ENCODE measurements at regions not wholly inside any gene's neighbourhood (a gene's known extent, or its start where the extent isn't known, plus 50 kb on each side); places are given as distances from the start of the nearest gene placed in this dataset.

DNA sequence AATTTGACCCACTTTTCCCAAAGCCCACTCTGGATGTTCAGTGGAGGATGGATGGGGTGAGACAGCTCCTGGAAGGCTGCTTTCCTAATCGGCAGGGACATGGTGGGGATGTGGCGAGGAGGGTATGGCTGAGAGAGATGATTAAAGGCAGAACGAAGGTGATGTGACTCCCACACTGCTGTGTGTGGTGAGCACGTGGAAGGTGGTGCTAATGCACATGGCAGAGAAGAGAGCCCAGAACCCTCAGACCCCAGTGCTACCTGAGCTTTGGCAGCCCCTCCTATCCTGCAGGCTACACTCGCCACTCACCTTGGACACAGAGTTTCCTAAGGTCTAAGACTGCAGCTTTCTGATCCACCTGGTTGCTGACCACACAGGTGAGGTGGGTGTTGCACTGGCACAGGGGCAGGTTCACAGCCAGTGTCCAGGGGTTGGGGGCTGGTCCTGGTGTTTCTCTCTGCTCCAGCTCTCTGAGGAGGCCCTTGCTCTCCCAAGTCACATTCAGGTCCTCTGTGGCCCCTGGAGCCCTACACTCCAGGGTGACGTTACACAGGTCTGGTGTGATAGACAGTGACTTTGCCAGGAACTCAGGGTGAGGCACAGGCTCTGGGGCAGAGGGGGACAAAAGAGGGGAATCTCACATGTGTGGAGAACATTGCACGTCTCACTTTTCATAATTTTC lies 151.4 kb upstream of the ETV3 start:
- DNase-seq, result no peak
- no peak for FAIRE-seq
- no peak for ATAC-seq

DNA sequence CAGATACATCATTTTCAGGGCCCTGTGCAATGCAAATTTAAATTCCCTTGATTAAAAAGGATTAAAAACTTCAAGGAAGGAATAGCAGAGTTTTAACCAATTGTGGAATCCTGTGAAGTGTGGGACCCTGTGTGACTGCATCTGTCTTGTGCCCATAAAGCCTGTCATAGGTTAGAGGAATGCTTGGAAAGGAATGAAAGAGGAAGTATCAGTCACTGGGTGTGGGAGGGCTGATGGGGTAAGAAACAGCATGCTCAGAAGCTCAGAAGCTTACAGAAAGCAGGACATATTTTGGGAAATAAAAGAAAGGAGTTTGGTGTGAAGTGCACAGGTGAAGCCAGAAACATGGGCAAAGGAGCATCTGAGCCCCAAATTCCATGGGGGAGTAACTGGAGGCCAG lies 150.8 kb upstream of the ETV3 start:
- ATAC-seq (no peak), DNase-seq (no peak), FAIRE-seq (no peak)
- intact Hi-C loops (cut with DNase I), result no loop called here
- H3K36me3 ChIP-seq, result no peaks in the 10 kb centered on the region
- no peak overlapping the region for H3K4me3 ChIP-seq
- no peaks in the 10 kb centered on the region for H3K4me1 ChIP-seq
- TF ChIP-seq, protein P1, sequence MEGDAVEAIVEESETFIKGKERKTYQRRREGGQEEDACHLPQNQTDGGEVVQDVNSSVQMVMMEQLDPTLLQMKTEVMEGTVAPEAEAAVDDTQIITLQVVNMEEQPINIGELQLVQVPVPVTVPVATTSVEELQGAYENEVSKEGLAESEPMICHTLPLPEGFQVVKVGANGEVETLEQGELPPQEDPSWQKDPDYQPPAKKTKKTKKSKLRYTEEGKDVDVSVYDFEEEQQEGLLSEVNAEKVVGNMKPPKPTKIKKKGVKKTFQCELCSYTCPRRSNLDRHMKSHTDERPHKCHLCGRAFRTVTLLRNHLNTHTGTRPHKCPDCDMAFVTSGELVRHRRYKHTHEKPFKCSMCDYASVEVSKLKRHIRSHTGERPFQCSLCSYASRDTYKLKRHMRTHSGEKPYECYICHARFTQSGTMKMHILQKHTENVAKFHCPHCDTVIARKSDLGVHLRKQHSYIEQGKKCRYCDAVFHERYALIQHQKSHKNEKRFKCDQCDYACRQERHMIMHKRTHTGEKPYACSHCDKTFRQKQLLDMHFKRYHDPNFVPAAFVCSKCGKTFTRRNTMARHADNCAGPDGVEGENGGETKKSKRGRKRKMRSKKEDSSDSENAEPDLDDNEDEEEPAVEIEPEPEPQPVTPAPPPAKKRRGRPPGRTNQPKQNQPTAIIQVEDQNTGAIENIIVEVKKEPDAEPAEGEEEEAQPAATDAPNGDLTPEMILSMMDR (IDR thresholded peaks at IDR 0.05), result no peak
- no peak overlapping the region for H3K27ac ChIP-seq
- no peaks in the 10 kb centered on the region for H3K9me3 ChIP-seq
- H3K27me3 ChIP-seq, result no peaks in the 10 kb centered on the region

More for the DNA sequence above, 151.4 kb upstream of the ETV3 start:
- TF ChIP-seq, protein P1 (IDR thresholded peaks at IDR 0.05), result no peak
- Histone ChIP-seq H3K36me3 (no peaks in the 10 kb centered on the region), H3K9me3 (no peaks in the 10 kb centered on the region), H3K27ac (no peak overlapping the region), H3K27me3 (no peaks in the 10 kb centered on the region), H3K4me1 (no peaks in the 10 kb centered on the region), H3K4me3 (no peak overlapping the region)
- intact Hi-C loops (cut with DNase I), result no loop called here
- 73 to 76% methylated on average over 7 of the region's 7 CpGs for WGBS, 2 donors

DNA sequence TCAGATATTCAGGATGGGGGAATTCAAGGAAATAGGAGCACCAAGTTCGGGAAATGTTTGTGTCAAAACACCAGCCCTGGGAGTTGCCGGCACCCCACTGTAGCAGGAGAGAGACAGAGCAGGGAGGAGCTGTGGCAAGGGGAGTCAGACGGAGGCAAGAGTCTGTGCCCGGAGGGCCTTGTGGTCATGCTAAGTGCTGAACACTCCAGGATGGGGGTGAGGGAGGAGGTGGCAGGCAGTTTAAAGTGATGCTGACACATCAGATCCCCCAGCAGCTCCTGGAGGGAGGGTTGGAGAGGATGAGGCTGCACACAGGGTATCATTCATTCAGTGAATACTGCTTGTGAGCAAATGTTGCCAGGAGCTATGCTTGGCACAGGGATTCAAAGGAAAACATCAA lies 150.3 kb upstream of the ETV3 start:
- Histone ChIP-seq H3K27ac (no peak overlapping the region), H3K27me3 (no peaks in the 10 kb centered on the region), H3K9me3 (no peaks in the 10 kb centered on the region), H3K4me1 (no peaks in the 10 kb centered on the region), H3K4me3 (no peak overlapping the region), H3K36me3 (no peaks in the 10 kb centered on the region)
- DNase-seq, result no peak
- intact Hi-C loops (cut with DNase I), result no loop called here
- ATAC-seq, result no peak
- TF ChIP-seq, protein P1 (IDR thresholded peaks at IDR 0.05), result no peak
- WGBS, 2 donors, result 76 to 77% methylated on average over 4 of the region's 4 CpGs
- FAIRE-seq, result no peak

DNA sequence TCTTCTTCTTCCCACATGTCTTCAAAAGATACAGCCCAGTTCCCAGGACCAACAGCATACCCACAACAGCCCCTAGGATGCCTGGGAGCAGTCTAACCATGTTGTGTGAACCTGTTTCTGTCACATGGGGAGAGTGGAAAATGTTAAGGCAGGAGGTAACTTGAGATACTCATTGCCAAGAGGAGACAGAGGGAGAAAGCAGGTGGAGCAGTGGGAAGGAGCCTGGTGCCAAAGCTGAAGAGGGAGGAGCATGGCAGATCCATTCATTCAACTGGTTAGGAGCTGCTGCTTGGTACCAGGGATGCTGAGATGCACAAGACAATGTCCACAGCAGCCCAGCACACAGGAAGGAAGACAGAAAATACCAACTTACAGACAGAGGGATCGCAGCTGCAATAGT lies 149.8 kb upstream of the ETV3 start:
- 87 to 100% methylated on average over 1 of the region's 1 CpG for WGBS, 2 donors
- ATAC-seq, result no peak
- Histone ChIP-seq H3K27me3 (no peaks in the 10 kb centered on the region), H3K9me3 (no peaks in the 10 kb centered on the region), H3K4me3 (no peak overlapping the region), H3K4me1 (no peaks in the 10 kb centered on the region), H3K27ac (no peak overlapping the region), H3K36me3 (no peaks in the 10 kb centered on the region)
- DNase-seq, result no peak
- FAIRE-seq, result no peak
- TF ChIP-seq, protein P1 (IDR thresholded peaks at IDR 0.05), result no peak
- intact Hi-C loops (cut with DNase I), result no loop called here

DNA sequence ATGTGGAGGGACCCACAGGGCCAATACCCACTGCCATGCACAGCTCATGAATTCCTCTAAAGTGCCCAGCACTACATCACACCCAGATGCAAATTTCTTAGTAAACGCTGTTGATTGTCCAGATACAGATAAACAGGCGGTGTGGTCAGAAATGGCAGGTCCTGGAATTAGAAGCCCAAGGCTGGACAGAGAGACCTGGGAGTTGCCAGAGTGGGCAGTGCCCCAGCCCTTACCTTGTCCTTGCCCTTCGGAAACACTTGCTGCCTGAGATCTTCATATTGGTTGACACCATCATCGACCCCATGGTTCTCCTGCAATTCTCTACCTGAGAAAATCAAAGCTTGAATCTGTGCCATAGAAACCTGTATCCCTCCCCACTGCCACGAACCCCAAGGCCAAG lies 149.3 kb upstream of the ETV3 start:
- Histone ChIP-seq H3K4me3 (no peak overlapping the region), H3K27me3 (no peaks in the 10 kb centered on the region), H3K36me3 (no peaks in the 10 kb centered on the region), H3K27ac (no peak overlapping the region), H3K4me1 (no peaks in the 10 kb centered on the region), H3K9me3 (no peaks in the 10 kb centered on the region)
- 66% methylated on average over 5 of the region's 5 CpGs for WGBS, 2 donors
- FAIRE-seq, result no peak
- intact Hi-C loops (cut with DNase I), result no loop called here
- DNase-seq, result no peak
- ATAC-seq, result no peak
- TF ChIP-seq, protein P1 (IDR thresholded peaks at IDR 0.05), result no peak

All from pancreas (tissue), 10 donors.